Panc1 (cell line): ENCODE measurements at regions not wholly inside any gene's neighbourhood (a gene's known extent, or its start where the extent isn't known, plus 50 kb on each side); places are given as distances from the start of the nearest gene placed in this dataset.

Source experiments
- ATAC-seq: fragments of 200-7000 bp; cut with Tn5 transposase; 2 replicates; pipeline ENCODE4 v1.9.1; 2020; ENCODE audit warnings: mild to moderate bottlenecking, moderate library complexity
- BruUV-seq: library from RNA; stranded (reverse); fragments of 400-500 nt; replicated peaks from 2 replicates; lab custom pipeline; 2021; lab: Mats Ljungman, UMichigan
- CTCF ChIA-PET: fragments of 300-600 bp; sonication (Branson Sonifier 250); formaldehyde crosslinking; loops from one replicate; lab custom pipeline; 2022; ENCODE audit warnings: antibody characterized with exemption; lab: Charles Lee
- POLR2A ChIA-PET: fragments of 300-600 bp; sonication (Branson Sonifier 250); formaldehyde crosslinking; loops from one replicate; lab custom pipeline; 2022; ENCODE audit warnings: antibody characterized with exemption; lab: Charles Lee
- DNase-seq: peaks from one replicate; pipeline ENCODE4 v3.0.0-alpha.2; 2010; ENCODE audit warnings: low read depth, low spot score
- H3K27ac ChIP-seq: 2 replicates; pipeline ENCODE4 v1.5.1; 2011; ENCODE audit warnings: mild to moderate bottlenecking, low read length, inconsistent platforms
- H3K27me3 ChIP-seq: fragments of 200-500 bp; sonication (Bioruptor generic); 2 replicates; pipeline ENCODE4 v1.6.0; 2014; ENCODE audit warnings: low read length, inconsistent platforms; ENCODE audit not compliant: control insufficient read depth, insufficient read depth
- H3K36me3 ChIP-seq: fragments of 200-500 bp; sonication (Bioruptor generic); 2 replicates; pipeline ENCODE4 v1.5.1; 2014; ENCODE audit warnings: inconsistent platforms, mild to moderate bottlenecking, low read length, moderate library complexity; ENCODE audit not compliant: control insufficient read depth, insufficient read depth
- H3K4me1 ChIP-seq: 2 replicates; pipeline ENCODE4 v1.5.1; 2011; ENCODE audit warnings: inconsistent platforms, mild to moderate bottlenecking, low read length, moderate library complexity; ENCODE audit not compliant: control insufficient read depth, insufficient read depth
- H3K4me3 ChIP-seq, 2 experiments: 2 replicates each; pipeline ENCODE4 v1.5.1; 2011 to 2012; ENCODE audit warnings: low read depth in 2 of 2, low read length in 2 of 2, mild to moderate bottlenecking in 2 of 2, inconsistent platforms in 1 of 2, moderate library complexity in 1 of 2
- H3K9me3 ChIP-seq: fragments of 200-500 bp; sonication (Bioruptor generic); 2 replicates; pipeline ENCODE4 v1.5.1; 2014; ENCODE audit warnings: low read depth, mild to moderate bottlenecking, inconsistent platforms, low read length, moderate library complexity; ENCODE audit not compliant: control insufficient read depth, insufficient read depth
- CTCF ChIP-seq: fragments of 450-650 bp; IDR thresholded peaks from 2 replicates; pipeline ENCODE4 v1.5.1; 2017; ENCODE audit warnings: mild to moderate bottlenecking
- POLR2AphosphoS5 ChIP-seq: IDR thresholded peaks from 2 replicates; pipeline ENCODE4 v1.6.1; 2012; ENCODE audit warnings: mild to moderate bottlenecking, low read depth, low read length, moderate library complexity
- REST ChIP-seq, 2 experiments: IDR thresholded peaks; 2 replicates each; pipeline ENCODE4 v1.6.1; 2011 to 2012; ENCODE audit warnings: low read depth in 2 of 2, control low read depth in 1 of 2, low read length in 1 of 2, mild to moderate bottlenecking in 1 of 2, moderate library complexity in 1 of 2; ENCODE audit not compliant: insufficient read depth in 1 of 2
- SIN3A ChIP-seq: IDR thresholded peaks from 2 replicates; pipeline ENCODE4 v1.6.1; 2012; ENCODE audit warnings: low read depth, mild to moderate bottlenecking, low read length, moderate library complexity, borderline replicate concordance; ENCODE audit not compliant: insufficient read depth
- TCF7L2 ChIP-seq: IDR thresholded peaks from 2 replicates; pipeline ENCODE4 v1.6.1; 2011; ENCODE audit warnings: mild to moderate bottlenecking, low read depth, low read length, inconsistent platforms
- in situ Hi-C: cut with HindIII; loops from 2 replicates; pipeline ENCODE4 v1.10.0; 2016; ENCODE audit warnings: low sequenced_read_pairs, low pct_unique_long_range_greater_than_20kb
- intact Hi-C: fragments of 100-400 bp; cut with micrococcal nuclease; formaldehyde crosslinking; loops from one replicate; pipeline ENCODE4 v1.10.0; 2022; ENCODE audit not compliant: unreplicated experiment

- H3K9me3 ChIP-seq, result no peaks in the 10 kb centered on the region
- POLR2A ChIA-PET, result no interaction called here
- no peak for TF ChIP-seq REST (IDR thresholded peaks at IDR 0.05; ENCODE audit: insufficient read depth in 1 of 2, low read depth in 2 of 2, low read length in 1 of 2)
- TF ChIP-seq SIN3A, result no peak
- no peak for TF ChIP-seq CTCF
- TF ChIP-seq TCF7L2, result no peak
- no peak for TF ChIP-seq POLR2AphosphoS5
- no peaks in the 10 kb centered on the region for H3K36me3 ChIP-seq
- H3K4me1 ChIP-seq, result no peaks in the 10 kb centered on the region
- CTCF ChIA-PET, result no interaction called here
- no TSS peak for BruUV-seq
- H3K27me3 ChIP-seq, result no peaks in the 10 kb centered on the region
- no peak overlapping the region for H3K4me3 ChIP-seq
- H3K27ac ChIP-seq, result no peak overlapping the region
- in situ Hi-C loops (no loop called here), intact Hi-C loops (no loop called here)
- DNase-seq (no peak), ATAC-seq (no peak)
Measured at GRCh38 chr3:61416618-61417017, 144.8 kb upstream of the PTPRG start.

- in situ Hi-C loops (no loop called here), intact Hi-C loops (no loop called here)
- DNase-seq (no peak), ATAC-seq (no peak)
- H3K9me3 ChIP-seq, result no peaks in the 10 kb centered on the region
- no peaks in the 10 kb centered on the region for H3K36me3 ChIP-seq
- POLR2A ChIA-PET, result no interaction called here
- CTCF ChIA-PET, result no interaction called here
- no peaks in the 10 kb centered on the region for H3K4me1 ChIP-seq
- H3K4me3 ChIP-seq, result no peak overlapping the region
- no peaks in the 10 kb centered on the region for H3K27me3 ChIP-seq
- H3K27ac ChIP-seq, result no peak overlapping the region
- no peak for TF ChIP-seq TCF7L2
- TF ChIP-seq REST (IDR thresholded peaks at IDR 0.05; ENCODE audit: insufficient read depth in 1 of 2, low read depth in 2 of 2, low read length in 1 of 2), result no peak
- TF ChIP-seq CTCF, result no peak
- TF ChIP-seq SIN3A, result no peak
- TF ChIP-seq POLR2AphosphoS5, result no peak
- no TSS peak for BruUV-seq
Measured at GRCh38 chr3:61417352-61417751, 144.0 kb upstream of the PTPRG start.
